Endothelial cell of umbilical vein (primary cell): ENCODE measurements at regions not wholly inside any gene's neighbourhood (a gene's known extent, or its start where the extent isn't known, plus 50 kb on each side); places are given as distances from the start of the nearest gene placed in this dataset.

Experiments
- BruUV-seq: library from RNA; stranded (reverse); fragments of 400-500 nt; replicated peaks from 2 replicates; lab custom pipeline; 2021; lab: Mats Ljungman, UMichigan
- CTCF ChIA-PET: fragments of 300-600, 350-600 bp; sonication (Branson Sonifier 250); formaldehyde crosslinking; loops from one replicate; lab custom pipeline; 2021; ENCODE audit warnings: antibody characterized with exemption, inconsistent platforms; lab: Charles Lee
- POLR2A ChIA-PET: fragments of 300-600, 350-600 bp; sonication (Branson Sonifier 250); formaldehyde crosslinking; loops from one replicate; lab custom pipeline; 2021; ENCODE audit warnings: antibody characterized with exemption, inconsistent platforms; lab: Charles Lee
- DNase-seq: peaks from one replicate; pipeline ENCODE4 v3.0.0-alpha.2; 2011; ENCODE audit warnings: low read depth, low spot score
- FAIRE-seq: peaks from 2 replicates; lab custom pipeline; 2011; peaks lifted over from hg19 to GRCh38; lab: Jason Lieb, UNC
- H2AFZ ChIP-seq: 2 replicates; pipeline ENCODE4 v1.6.0; 2012; ENCODE audit warnings: low read depth, low read length, control low read depth, inconsistent platforms
- H3K27ac ChIP-seq: 2 replicates; pipeline ENCODE4 v1.5.1; 2011; ENCODE audit warnings: low read depth, mild to moderate bottlenecking, control low read depth, low read length, moderate library complexity; ENCODE audit not compliant: insufficient read depth
- H3K27me3 ChIP-seq, 2 experiments: 2 replicates each; pipeline versions ENCODE4 v1.6.0 to v1.6.1; 2011; ENCODE audit warnings: low read length in 2 of 2, mixed read lengths in 1 of 2; ENCODE audit not compliant: control insufficient read depth in 2 of 2, insufficient read depth in 2 of 2
- H3K36me3 ChIP-seq, 2 experiments: 2 replicates in 1 of 2; 3 replicates in 1 of 2; pipeline ENCODE4 v1.5.1; 2011; ENCODE audit warnings: low read length in 2 of 2, mild to moderate bottlenecking in 1 of 2, moderate library complexity in 1 of 2; ENCODE audit not compliant: control insufficient read depth in 2 of 2, insufficient read depth in 2 of 2; ENCODE audit errors: extremely low read depth in 1 of 2
- H3K4me1 ChIP-seq: 3 replicates; pipeline ENCODE4 v1.5.1; 2011; ENCODE audit warnings: mild to moderate bottlenecking, low read length; ENCODE audit not compliant: control insufficient read depth, insufficient read depth; ENCODE audit errors: extremely low read depth
- H3K4me2 ChIP-seq: 2 replicates; pipeline ENCODE4 v1.6.1; 2011; ENCODE audit warnings: low read length, control low read depth, mixed read lengths; ENCODE audit not compliant: insufficient read depth
- H3K4me3 ChIP-seq, 3 experiments: fragments of 200-600 bp in 1 of 3; sonication (generic), shearing (Covaris generic) in 1 of 3; replicated peaks in 1 of 3; 2 replicates each; pipeline ENCODE4 v1.5.1; 2011 to 2016; ENCODE audit warnings: control low read depth in 3 of 3, low read length in 3 of 3, mild to moderate bottlenecking in 2 of 3, inconsistent platforms in 1 of 3, low read depth in 1 of 3, moderate library complexity in 1 of 3; ENCODE audit not compliant: insufficient read depth in 1 of 3
- H3K79me2 ChIP-seq: 2 replicates; pipeline ENCODE4 v1.6.0; 2012; ENCODE audit warnings: low read length, inconsistent platforms; ENCODE audit not compliant: control insufficient read depth, insufficient read depth
- H3K9ac ChIP-seq: replicated peaks from 2 replicates; pipeline ENCODE3; 2011; ENCODE audit warnings: low read length, control low read depth; ENCODE audit not compliant: insufficient read depth; ENCODE audit errors: extremely low read depth
- H3K9me1 ChIP-seq: replicated peaks from 3 replicates; pipeline ENCODE4 v1.6.0; 2011; ENCODE audit warnings: mild to moderate bottlenecking, low read length; ENCODE audit not compliant: control insufficient read depth, insufficient read depth; ENCODE audit errors: extremely low read depth
- H3K9me3 ChIP-seq: replicated peaks from 2 replicates; pipeline ENCODE4 v1.5.1; 2012; ENCODE audit warnings: low read length, inconsistent platforms; ENCODE audit not compliant: control insufficient read depth, insufficient read depth
- H4K20me1 ChIP-seq: replicated peaks from 2 replicates; pipeline ENCODE3; 2011; ENCODE audit warnings: mild to moderate bottlenecking, low read length; ENCODE audit not compliant: control insufficient read depth, insufficient read depth; ENCODE audit errors: extremely low read depth
- CTCF ChIP-seq, 2 donors: IDR thresholded peaks; 1 replicate in 1 of 2; 2 replicates in 1 of 2; pipeline ENCODE4 v1.5.1; 2011; ENCODE audit warnings: low read length in 2 of 2, mild to moderate bottlenecking in 2 of 2, moderate library complexity in 2 of 2, control low read depth in 1 of 2, inconsistent platforms in 1 of 2, low read depth in 1 of 2; ENCODE audit not compliant: insufficient read depth in 1 of 2; ENCODE audit errors: extremely low read depth in 1 of 2
- EZH2 ChIP-seq: IDR thresholded peaks from 2 replicates; pipeline ENCODE4 v1.6.1; 2012; ENCODE audit warnings: borderline replicate concordance, low read depth, mild to moderate bottlenecking, moderate library complexity, low read length, inconsistent platforms; ENCODE audit not compliant: severe bottlenecking
- FOS ChIP-seq: IDR thresholded peaks from 2 replicates; pipeline ENCODE4 v1.6.1; 2011; ENCODE audit warnings: mild to moderate bottlenecking, low read length, moderate library complexity, borderline replicate concordance; ENCODE audit not compliant: insufficient read depth
- GATA2 ChIP-seq: IDR thresholded peaks from 2 replicates; pipeline ENCODE4 v1.7.0; 2011; ENCODE audit warnings: low read depth, mild to moderate bottlenecking, moderate library complexity, mixed read lengths, low read length; ENCODE audit not compliant: insufficient read length, insufficient read depth
- JUN ChIP-seq: IDR thresholded peaks from 2 replicates; pipeline ENCODE4 v1.6.1; 2011; ENCODE audit warnings: borderline replicate concordance, low read depth; ENCODE audit not compliant: insufficient read length, insufficient read depth
- MAX ChIP-seq: IDR thresholded peaks from 2 replicates; pipeline ENCODE4 v1.6.1; 2011; ENCODE audit not compliant: insufficient read depth, insufficient read length
- MYC ChIP-seq: IDR thresholded peaks from one replicate; pipeline ENCODE4 v1.6.1; 2011; ENCODE audit warnings: mild to moderate bottlenecking, low read depth, low read length
- POLR2A ChIP-seq: IDR thresholded peaks from 2 replicates; pipeline ENCODE4 v1.6.1; 2012; ENCODE audit warnings: low read depth, mild to moderate bottlenecking, control low read depth, low read length
- POLR2AphosphoS5 ChIP-seq: IDR thresholded peaks from 2 replicates; pipeline ENCODE4 v1.6.1; 2012; ENCODE audit warnings: low read depth, mild to moderate bottlenecking, control low read depth, low read length, moderate library complexity; ENCODE audit not compliant: insufficient read depth
- dilution Hi-C: fragments of 300-500 bp; cut with MboI; formaldehyde crosslinking; loops from one replicate; pipeline ENCODE4 v1.15.0; 2019; ENCODE audit warnings: low sequenced_read_pairs; ENCODE audit not compliant: extremely low pct_ligation_motif_present
- intact Hi-C: fragments of 100-400 bp; cut with micrococcal nuclease; formaldehyde crosslinking; loops from one replicate; pipeline ENCODE4 v1.10.0; 2022

DNA sequence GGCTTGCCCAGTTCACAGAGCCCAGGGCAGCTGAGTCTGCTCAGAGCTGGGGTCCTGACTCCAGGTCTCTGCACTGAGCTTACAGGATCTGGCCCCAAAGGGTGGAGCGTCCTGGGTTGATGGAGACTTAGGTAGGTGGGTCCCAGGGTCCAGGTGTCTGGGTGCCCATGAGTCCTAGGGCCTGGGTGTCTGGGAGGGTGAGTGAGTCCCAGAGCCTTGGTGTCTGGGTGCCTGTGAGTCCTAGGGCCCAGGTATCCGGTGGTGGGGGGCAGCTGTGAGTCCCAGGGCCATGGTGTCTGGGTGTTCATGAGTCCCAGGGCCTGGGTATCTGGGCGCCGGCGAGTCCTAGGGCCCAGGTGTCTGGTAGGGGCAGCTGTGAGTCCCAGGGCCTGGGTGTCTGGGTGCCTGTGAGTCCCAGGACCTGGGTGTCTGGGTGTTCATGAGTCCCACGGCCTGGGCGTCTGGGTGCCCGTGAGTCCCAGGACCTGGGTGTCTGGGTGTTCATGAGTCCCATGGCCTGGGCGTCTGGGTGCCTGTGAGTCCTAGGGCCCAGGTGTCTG is 1505.6 kb downstream of the BRD1 start:
- dilution Hi-C loops, result no loop called here
- ChIA-PET CTCF (no interaction called here), POLR2A (no interaction called here)
- DNase-seq, result no peak
- no peaks in the 10 kb centered on the region for H3K9me1 ChIP-seq
- BruUV-seq, result no TSS peak
- no peaks in the 10 kb centered on the region for H3K79me2 ChIP-seq
- no peak overlapping the region for H3K27ac ChIP-seq
- H3K4me1 ChIP-seq, result no peaks in the 10 kb centered on the region
- intact Hi-C loops, result no loop called here
- no peak overlapping the region for H3K4me3 ChIP-seq
- H2AFZ ChIP-seq, result no peak overlapping the region
- no peaks in the 10 kb centered on the region for H3K36me3 ChIP-seq
- no peaks in the 10 kb centered on the region for H3K27me3 ChIP-seq
- FAIRE-seq, result no peak
- peaks cover 10% of the 10 kb centered on the region for H3K9me3 ChIP-seq
- H3K9ac ChIP-seq, result no peak overlapping the region
- H4K20me1 ChIP-seq, result no peaks in the 10 kb centered on the region
- TF ChIP-seq MYC (no peak), FOS (no peak), POLR2AphosphoS5 (no peak), GATA2 (no peak)
- H3K4me2 ChIP-seq, result no peak overlapping the region

GRCh38 chr22:48320683-48321451 is 1506.8 kb downstream of the BRD1 start:
- dilution Hi-C loops, result no loop called here
- Histone ChIP-seq H3K9ac (no peak overlapping the region), H3K4me2 (no peak overlapping the region), H4K20me1 (no peaks in the 10 kb centered on the region), H3K79me2 (no peaks in the 10 kb centered on the region), H3K4me3 (no peak overlapping the region), H3K4me1 (no peaks in the 10 kb centered on the region), H3K9me3 (peaks cover 17% of the 10 kb centered on the region), H3K36me3 (no peaks in the 10 kb centered on the region), H2AFZ (no peak overlapping the region), H3K27me3 (no peaks in the 10 kb centered on the region), H3K27ac (no peak overlapping the region), H3K9me1 (no peaks in the 10 kb centered on the region)
- ChIA-PET POLR2A (no interaction called here), CTCF (no interaction called here)
- DNase-seq, result no peak
- TF ChIP-seq CTCF (IDR thresholded peaks at IDR 0.05; ENCODE audit: extremely low read depth in 1 of 2, insufficient read depth in 1 of 2, low read depth in 1 of 2, low read length in 2 of 2) (no peak), GATA2 (no peak), JUN (no peak), POLR2AphosphoS5 (no peak), MYC (no peak), FOS (no peak), MAX (no peak), POLR2A (no peak), EZH2 (no peak)
- BruUV-seq, result no TSS peak
- FAIRE-seq, result no peak
- intact Hi-C loops, result no loop called here
